ENCODE measurements at regions not wholly inside any gene's neighbourhood (a gene's known extent, or its start where the extent isn't known, plus 50 kb on each side); places are given as distances from the start of the nearest gene placed in this dataset.
A peak's percentile ranks its signal among the peaks of the same experiment; 100 is the strongest.
"Not testable (repeated sequence)": the region's sequence is repeated elsewhere in the genome, so short reads cannot be mapped to it uniquely, and the experiment has no call there.

GRCh38 chr9:38181866-38182265 is 112.8 kb upstream of the SHB start:
- no peak for DNase-seq

- no peak for DNase-seq
Measured at GRCh38 chr9:38181232-38181631, 112.2 kb upstream of the SHB start.

GRCh38 chr9:38180656-38181055 is 111.6 kb upstream of the SHB start:
- DNase-seq = no peak

GRCh38 chr9:38179965-38180364 is 110.9 kb upstream of the SHB start:
- DNase-seq = no peak

- DNase-seq = no peak
Measured at GRCh38 chr9:38178237-38178636, 109.2 kb upstream of the SHB start.

- no peak for DNase-seq
Measured at GRCh38 chr9:38177680-38178079, 108.7 kb upstream of the SHB start.

GRCh38 chr9:38176251-38176650 is 107.2 kb upstream of the SHB start:
- no peak for DNase-seq

GRCh38 chr9:38175423-38175822 is 106.4 kb upstream of the SHB start:
- DNase-seq = no peak

- no peak for DNase-seq
Measured at GRCh38 chr9:38172586-38172985, 103.6 kb upstream of the SHB start.

- DNase-seq = no peak
Measured at GRCh38 chr9:38171926-38172325, 102.9 kb upstream of the SHB start.

- no peak for DNase-seq
Measured at GRCh38 chr9:38171538-38171884, 102.5 kb upstream of the SHB start.

- not testable (repeated sequence) for DNase-seq
Measured at GRCh38 chr9:38170763-38171537, 101.9 kb upstream of the SHB start.

- DNase-seq = not testable (repeated sequence)
Measured at GRCh38 chr9:38170155-38170554, 101.1 kb upstream of the SHB start.

- DNase-seq = no peak
Measured at GRCh38 chr9:38166501-38166900, 97.5 kb upstream of the SHB start.

- DNase-seq = no peak
Measured at GRCh38 chr9:38164659-38165221, 95.7 kb upstream of the SHB start.

- DNase-seq = no peak
Measured at GRCh38 chr9:38163518-38163917, 94.5 kb upstream of the SHB start.

GRCh38 chr9:38162332-38163211 is 93.5 kb upstream of the SHB start:
- no peak for DNase-seq

GRCh38 chr9:38160613-38161215 is 91.7 kb upstream of the SHB start:
- peak; percentile 35 for DNase-seq

- no peak for DNase-seq
Measured at GRCh38 chr9:38159599-38159998, 90.6 kb upstream of the SHB start.

- DNase-seq = no peak
Measured at GRCh38 chr9:38158628-38159027, 89.6 kb upstream of the SHB start.

- no peak for DNase-seq
Measured at GRCh38 chr9:38157711-38158110, 88.7 kb upstream of the SHB start.

GRCh38 chr9:38154501-38155421 is 85.7 kb upstream of the SHB start:
- DNase-seq = no peak

Data from effector CD8-positive, alpha-beta T cell (primary cell).